ENCODE measurements at regions not wholly inside any gene's neighbourhood (a gene's known extent, or its start where the extent isn't known, plus 50 kb on each side); places are given as distances from the start of the nearest gene placed in this dataset.

- no peaks in the 10 kb centered on the region for H3K79me1 ChIP-seq (ENCODE audit: low read depth in 1 of 2, low read length in 2 of 2)
- H2BK5ac ChIP-seq (ENCODE audit: low read depth, low read length, poor library complexity, severe bottlenecking), result no peak overlapping the region
- no peak overlapping the region for H2BK20ac ChIP-seq (ENCODE audit: low read depth, low read length)
- H3K4me1 ChIP-seq (ENCODE audit: control insufficient read depth, insufficient read depth, low read length), result no peaks in the 10 kb centered on the region
- no peak for ATAC-seq (ENCODE audit: low read depth)
- H3K23ac ChIP-seq (ENCODE audit: low read depth, low read length), result no peak overlapping the region
- H2AK5ac ChIP-seq (ENCODE audit: low read depth, low read length), result no peak overlapping the region
- POLR2A ChIA-PET (ENCODE audit: unreplicated experiment), result no interaction called here
- no peak overlapping the region for H3K4me2 ChIP-seq (ENCODE audit: low read depth, low read length)
- no peak overlapping the region for H2BK120ac ChIP-seq (ENCODE audit: low read depth, low read length)
- no peaks in the 10 kb centered on the region for H4K20me1 ChIP-seq (ENCODE audit: insufficient read depth, low read length)
- no peak overlapping the region for H2BK15ac ChIP-seq (ENCODE audit: low read depth, low read length)
- no peak overlapping the region for H4K91ac ChIP-seq (ENCODE audit: insufficient read depth, low read depth, low read length)
- dilution Hi-C loops (cut with HindIII; ENCODE audit: low sequenced_read_pairs, unreplicated experiment) (no loop called here), in situ Hi-C loops (cut with MboI; ENCODE audit: low sequenced_read_pairs) (no loop called here), intact Hi-C loops (cut with micrococcal nuclease) (no loop called here)
- DNase-seq, result no peak
- H2AK9ac ChIP-seq (replicated peaks; ENCODE audit: low read depth, low read length, poor library complexity), result no peak overlapping the region
- no peak overlapping the region for H3K14ac ChIP-seq (replicated peaks; ENCODE audit: low read depth, low read length)
- H4K8ac ChIP-seq (ENCODE audit: low read depth in 2 of 2, low read length in 2 of 2), result no peak overlapping the region
- no peak overlapping the region for H3K4ac ChIP-seq (ENCODE audit: low read depth, low read length)
- H3K18ac ChIP-seq (ENCODE audit: low read depth, low read length), result no peak overlapping the region
- H3K9me3 ChIP-seq (ENCODE audit: control insufficient read depth, insufficient read depth, low read length), result no peaks in the 10 kb centered on the region
- no peak overlapping the region for H4K5ac ChIP-seq (ENCODE audit: low read depth, low read length)
- H3K9ac ChIP-seq (ENCODE audit: low read depth, low read length), result no peak overlapping the region
- no peaks in the 10 kb centered on the region for H3K36me3 ChIP-seq (ENCODE audit: control insufficient read depth, insufficient read depth, low read length)
- no peak overlapping the region for H2AFZ ChIP-seq (replicated peaks; ENCODE audit: low read length, poor library complexity)
- no peaks in the 10 kb centered on the region for H3K9me1 ChIP-seq (ENCODE audit: insufficient read depth, low read length)
- H3K27me3 ChIP-seq (ENCODE audit: control insufficient read depth, insufficient read depth, low read length), result no peaks in the 10 kb centered on the region
- no peak overlapping the region for H3K4me3 ChIP-seq (ENCODE audit: insufficient read depth, low read depth, low read length)
- no peak for TF ChIP-seq RAD21 (IDR thresholded peaks at IDR 0.05; ENCODE audit: low read length)
- TF ChIP-seq CEBPB (IDR thresholded peaks at IDR 0.05; ENCODE audit: low read depth, low read length), result no peak
- TF ChIP-seq SMC3 (IDR thresholded peaks at IDR 0.05; ENCODE audit: low read depth, low read length), result no peak
- no peak for TF ChIP-seq RFX5 (IDR thresholded peaks at IDR 0.05; ENCODE audit: low read depth, low read length)
- no peak for TF ChIP-seq FOS (IDR thresholded peaks at IDR 0.05; ENCODE audit: low read depth, low read length)
- no peak for TF ChIP-seq BHLHE40 (IDR thresholded peaks at IDR 0.05; ENCODE audit: low read depth, low read length)
- CTCF ChIA-PET, result no interaction called here
- no peak overlapping the region for H3K27ac ChIP-seq (ENCODE audit: insufficient read depth, low read length)
- whole genome bisulfite sequencing, 2 experiments (ENCODE audit: extremely low coverage in 2 of 2, insufficient read length in 1 of 2), result no CpG with 5 or more reads among the region's 2 CpGs
- BruUV-seq (replicated peaks), result no TSS peak
- no peak overlapping the region for H3K56ac ChIP-seq (ENCODE audit: extremely low read depth, insufficient read depth, low read length)
These were observed 318.5 kb upstream of the TCF4 start for GRCh38 chr18:55906536-55906935.

Measured in IMR-90 (cell line).